Left lung (tissue), 4 donors: ENCODE measurements at regions not wholly inside any gene's neighbourhood (a gene's known extent, or its start where the extent isn't known, plus 50 kb on each side); places are given as distances from the start of the nearest gene placed in this dataset.

Experiments used
- ATAC-seq: fragments of 200-7000 bp; cut with Tn5 transposase; one replicate; pipeline ENCODE4 v1.9.1; 2020; ENCODE audit warnings: moderate library complexity
- DNase-seq, 4 donors: peaks; one replicate each; pipeline ENCODE4 v3.0.0-alpha.2; 2013 to 2020
- H3K27ac ChIP-seq, 2 donors: fragments of 200-600 bp; sonication (generic) in 1 of 2; one replicate each; pipeline versions ENCODE4 v1.5.0 to v1.8.0; 2020 to 2021
- H3K27me3 ChIP-seq, 2 donors: fragments of 200-600 bp; sonication (generic) in 1 of 2; one replicate each; pipeline versions ENCODE4 v1.5.0 to v1.8.0; 2020 to 2021
- H3K36me3 ChIP-seq, 2 donors: fragments of 200-600 bp; sonication (generic) in 1 of 2; one replicate each; pipeline versions ENCODE4 v1.5.0 to v1.8.0; 2020 to 2021
- H3K4me1 ChIP-seq, 2 donors: fragments of 200-600 bp; one replicate each; pipeline ENCODE4 v1.8.0; 2021
- H3K4me3 ChIP-seq, 2 donors: fragments of 200-600 bp; sonication (generic) in 1 of 2; one replicate each; pipeline versions ENCODE4 v1.5.0 to v1.8.0; 2020 to 2021; ENCODE audit warnings: mild to moderate bottlenecking in 1 of 2
- H3K9me3 ChIP-seq, 2 donors: fragments of 200-600 bp; sonication (generic) in 1 of 2; one replicate each; pipeline versions ENCODE4 v1.5.0 to v1.8.0; 2020 to 2021
- intact Hi-C, 2 donors: fragments of 100-400 bp; cut with DNase I; formaldehyde crosslinking; loops; one replicate each; pipeline versions ENCODE4 v1.11.2 to v1.14.2; 2022
- TF ChIP-seq, protein P1 (sequence below), 2 donors: fragments of 200-600 bp; sonication (generic) in 1 of 2; IDR thresholded peaks; one replicate each; pipeline versions ENCODE4 v1.5.0 to v1.8.0; 2021; ENCODE audit warnings: antibody characterized with exemption in 2 of 2
- donor health status: DM: no; HTN: yes; CAD: no.
- donor health status: DM: no; HTN: no; CAD: no.

GRCh38 chr5:127133071-127133470 lies 59.8 kb upstream of the C5orf63 start:
- Histone ChIP-seq H3K9me3 (no peaks in the 10 kb centered on the region), H3K27me3 (no peaks in the 10 kb centered on the region), H3K4me3 (no peak overlapping the region), H3K36me3 (no peaks in the 10 kb centered on the region), H3K4me1 (no peaks in the 10 kb centered on the region), H3K27ac (no peak overlapping the region)
- intact Hi-C loops, result no loop called here
- TF ChIP-seq, protein P1, sequence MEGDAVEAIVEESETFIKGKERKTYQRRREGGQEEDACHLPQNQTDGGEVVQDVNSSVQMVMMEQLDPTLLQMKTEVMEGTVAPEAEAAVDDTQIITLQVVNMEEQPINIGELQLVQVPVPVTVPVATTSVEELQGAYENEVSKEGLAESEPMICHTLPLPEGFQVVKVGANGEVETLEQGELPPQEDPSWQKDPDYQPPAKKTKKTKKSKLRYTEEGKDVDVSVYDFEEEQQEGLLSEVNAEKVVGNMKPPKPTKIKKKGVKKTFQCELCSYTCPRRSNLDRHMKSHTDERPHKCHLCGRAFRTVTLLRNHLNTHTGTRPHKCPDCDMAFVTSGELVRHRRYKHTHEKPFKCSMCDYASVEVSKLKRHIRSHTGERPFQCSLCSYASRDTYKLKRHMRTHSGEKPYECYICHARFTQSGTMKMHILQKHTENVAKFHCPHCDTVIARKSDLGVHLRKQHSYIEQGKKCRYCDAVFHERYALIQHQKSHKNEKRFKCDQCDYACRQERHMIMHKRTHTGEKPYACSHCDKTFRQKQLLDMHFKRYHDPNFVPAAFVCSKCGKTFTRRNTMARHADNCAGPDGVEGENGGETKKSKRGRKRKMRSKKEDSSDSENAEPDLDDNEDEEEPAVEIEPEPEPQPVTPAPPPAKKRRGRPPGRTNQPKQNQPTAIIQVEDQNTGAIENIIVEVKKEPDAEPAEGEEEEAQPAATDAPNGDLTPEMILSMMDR (IDR thresholded peaks at IDR 0.05), result no peak
- DNase-seq (no peak), ATAC-seq (no peak)

GRCh38 chr5:127136908-127137307 lies 63.6 kb upstream of the C5orf63 start:
- ATAC-seq, result no peak
- H3K4me1 ChIP-seq, result no peaks in the 10 kb centered on the region

DNA sequence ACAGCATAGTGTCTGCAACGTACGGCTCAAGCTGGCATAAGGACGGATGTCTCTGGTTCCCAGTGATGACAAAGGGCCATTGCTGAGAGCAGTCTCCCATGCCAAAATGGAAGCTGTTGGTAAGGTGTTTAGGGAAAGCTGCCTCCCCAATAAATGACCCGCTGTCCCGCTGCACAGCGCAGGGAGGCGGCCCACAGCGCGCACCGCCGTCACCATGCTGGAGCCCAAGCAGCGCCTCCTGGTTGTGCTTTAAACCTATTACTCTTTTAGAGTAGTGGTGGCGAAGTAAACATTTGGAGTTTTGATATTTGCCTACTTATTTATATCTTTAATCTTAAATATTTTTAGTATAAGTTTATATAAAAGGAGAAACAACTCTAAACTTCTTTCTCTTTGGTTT lies 70.4 kb upstream of the C5orf63 start:
- ATAC-seq, result no peak
- no peak for DNase-seq
- Histone ChIP-seq H3K27me3 (no peaks in the 10 kb centered on the region), H3K27ac (no peak overlapping the region), H3K36me3 (no peaks in the 10 kb centered on the region), H3K4me1 (no peaks in the 10 kb centered on the region), H3K4me3 (no peak overlapping the region), H3K9me3 (peaks cover 0 to 4% of the 10 kb centered on the region in 2 donors)
- TF ChIP-seq, protein P1 (IDR thresholded peaks at IDR 0.05), result no peak
- intact Hi-C loops, result no loop called here

More at GRCh38 chr5:127136908-127137307, 63.6 kb upstream of the C5orf63 start:
- intact Hi-C loops, result no loop called here
- Histone ChIP-seq H3K36me3 (no peaks in the 10 kb centered on the region), H3K4me3 (no peak overlapping the region), H3K9me3 (no peaks in the 10 kb centered on the region), H3K27ac (no peak overlapping the region), H3K27me3 (no peaks in the 10 kb centered on the region)
- TF ChIP-seq, protein P1 (IDR thresholded peaks at IDR 0.05), result no peak
- DNase-seq, result no peak

- Histone ChIP-seq H3K36me3 (no peaks in the 10 kb centered on the region), H3K27me3 (no peaks in the 10 kb centered on the region), H3K9me3 (peaks cover 0 to 19% of the 10 kb centered on the region in 2 donors), H3K27ac (no peak overlapping the region), H3K4me1 (no peaks in the 10 kb centered on the region), H3K4me3 (no peak overlapping the region)
- TF ChIP-seq, protein P1 (IDR thresholded peaks at IDR 0.05), result no peak
- no peak for ATAC-seq
- DNase-seq, result no peak
- intact Hi-C loops, result no loop called here
These were observed 79.7 kb upstream of the C5orf63 start for GRCh38 chr5:127153031-127153430.

- TF ChIP-seq, protein P1 (IDR thresholded peaks at IDR 0.05), result no peak
- H3K27ac ChIP-seq, result no peak overlapping the region
- peaks cover 0 to 19% of the 10 kb centered on the region in 2 donors for H3K9me3 ChIP-seq
- no peaks in the 10 kb centered on the region for H3K36me3 ChIP-seq
- DNase-seq (no peak), ATAC-seq (no peak)
- H3K27me3 ChIP-seq, result no peaks in the 10 kb centered on the region
- no peak overlapping the region for H3K4me3 ChIP-seq
- no peaks in the 10 kb centered on the region for H3K4me1 ChIP-seq
- intact Hi-C loops, result no loop called here
These were observed 80.2 kb upstream of the C5orf63 start for GRCh38 chr5:127153521-127153920.
